Activated CD8-positive, alpha-beta memory T cell treated with anti-CD3 and anti-CD28 coated beads, Interleukin-2, amount 50 U/mL, for 4 hours (primary cell): ENCODE measurements at regions not wholly inside any gene's neighbourhood (a gene's known extent, or its start where the extent isn't known, plus 50 kb on each side); places are given as distances from the start of the nearest gene placed in this dataset.
"Not testable (repeated sequence)": the region's sequence is repeated elsewhere in the genome, so short reads cannot be mapped to it uniquely, and the experiment has no call there.

Experiments
- DNase-seq: peaks from one replicate; pipeline ENCODE4 v3.0.0-alpha.2; 2020

GRCh38 chr7:155377838-155378579 is 79.9 kb upstream of the EN2 start:
- DNase-seq, result no peak

GRCh38 chr7:155378580-155378934 is 79.4 kb upstream of the EN2 start:
- no peak for DNase-seq

- no peak for DNase-seq
Observed at GRCh38 chr7:155378959-155379871, 78.7 kb upstream of the EN2 start.

- peak; percentile 66 for DNase-seq
Observed at GRCh38 chr7:155380221-155380861, 77.6 kb upstream of the EN2 start.

GRCh38 chr7:155380976-155381851 is 76.7 kb upstream of the EN2 start:
- DNase-seq, result no peak

DNA sequence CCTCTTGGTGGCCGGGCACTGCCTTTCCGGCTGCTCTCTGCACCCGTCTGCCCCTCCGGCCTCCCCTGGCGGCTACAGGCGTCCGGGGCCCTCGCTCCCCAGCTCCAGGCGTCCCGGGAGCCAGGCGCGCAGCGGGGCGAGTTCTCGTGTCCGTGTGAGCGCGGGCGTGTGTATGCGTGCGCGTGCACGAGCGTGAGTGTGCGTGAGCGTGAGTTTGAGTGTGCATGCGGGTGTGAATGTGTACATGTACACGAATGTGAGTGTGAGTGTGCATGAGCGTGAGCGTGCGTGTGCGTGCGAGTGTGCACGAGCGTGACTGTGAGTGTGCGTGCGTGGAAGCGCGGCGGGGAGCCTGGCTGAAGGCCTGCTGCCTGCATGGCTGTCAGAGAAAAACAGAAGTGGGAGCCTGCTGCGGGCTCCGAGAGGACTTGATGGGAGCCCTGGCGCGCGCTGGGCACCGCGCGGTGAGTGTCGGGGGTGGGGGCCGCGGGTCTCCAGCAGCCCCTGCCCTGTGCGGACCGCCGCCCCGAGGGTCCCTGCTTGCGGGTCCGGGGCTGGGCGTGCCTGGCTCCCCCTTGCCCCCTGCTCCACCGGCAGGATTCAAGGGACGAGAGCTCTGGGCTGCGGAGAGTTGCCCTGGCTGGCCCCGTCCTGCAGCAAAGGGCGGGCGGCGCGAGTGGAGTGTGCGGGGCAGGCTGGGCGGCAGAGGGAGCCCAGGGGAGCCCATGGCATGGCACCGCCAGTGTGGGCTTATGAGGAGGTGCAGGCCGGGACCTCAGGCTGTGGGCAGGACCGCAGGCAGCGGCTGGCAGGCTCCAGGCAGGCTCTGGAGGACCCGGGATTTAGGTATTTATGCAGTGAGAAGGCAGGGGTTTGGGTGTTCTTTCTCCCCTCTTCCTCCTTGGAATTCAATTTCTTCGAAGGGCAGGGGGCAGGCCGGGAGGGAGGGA is 75.8 kb upstream of the EN2 start:
- no peak for DNase-seq

DNA sequence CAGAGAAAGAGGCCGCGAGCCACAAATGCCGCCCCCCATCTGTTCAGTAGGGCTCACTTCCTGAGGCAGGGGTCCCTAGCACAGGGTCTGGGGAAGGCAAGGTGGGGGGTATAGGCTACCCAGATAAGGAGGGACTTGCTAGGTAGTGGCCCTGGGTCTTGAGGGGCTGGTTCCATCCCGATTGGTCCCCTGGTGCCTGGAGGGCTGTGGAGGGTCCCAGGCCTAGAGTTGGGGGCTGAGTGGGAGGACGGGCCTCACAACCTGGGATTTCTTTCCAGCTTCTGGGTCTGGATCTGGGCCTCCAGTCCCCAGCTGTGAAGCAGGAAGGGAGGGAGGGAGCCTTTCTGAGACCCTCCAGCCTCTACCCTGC is 75.1 kb upstream of the EN2 start:
- DNase-seq, result no peak

DNA sequence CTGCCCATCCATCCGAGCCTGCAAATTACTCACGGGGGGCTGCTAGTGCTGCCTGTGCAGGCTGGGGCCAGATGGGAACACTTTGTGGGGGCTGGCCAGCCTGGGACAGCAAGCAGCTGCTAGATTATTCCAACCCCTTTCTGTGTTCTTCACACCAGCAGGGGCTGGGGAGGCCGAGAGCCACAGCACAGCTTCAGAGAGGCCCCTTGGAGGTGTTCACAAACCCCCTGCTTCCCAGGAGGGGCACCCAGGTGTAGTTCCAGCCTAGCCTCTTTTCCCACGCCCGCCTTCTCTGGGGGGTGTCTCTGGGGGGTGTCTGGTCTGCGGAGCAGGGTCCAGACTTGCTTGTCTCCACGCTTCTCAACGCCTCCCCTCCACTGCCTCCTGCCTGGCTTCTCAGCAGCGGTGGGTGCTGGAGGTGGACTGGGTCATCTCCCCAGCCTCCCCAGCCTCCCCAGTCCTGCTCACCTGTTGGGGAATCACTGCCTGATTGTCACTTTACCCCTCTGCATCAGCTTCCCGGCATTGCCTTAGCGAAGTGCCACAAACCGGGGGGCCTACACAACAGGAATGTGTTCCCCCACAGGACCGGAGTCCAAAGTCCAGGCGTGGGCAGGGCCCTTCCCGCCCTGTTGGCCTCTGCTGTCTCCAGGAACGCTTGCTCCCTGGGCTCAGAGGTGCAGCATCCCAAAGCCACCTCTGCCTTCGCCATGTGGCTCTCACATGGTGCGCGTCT is 74.0 kb upstream of the EN2 start:
- no peak for DNase-seq

GRCh38 chr7:155384751-155385150 is 73.2 kb upstream of the EN2 start:
- DNase-seq, result no peak

DNA sequence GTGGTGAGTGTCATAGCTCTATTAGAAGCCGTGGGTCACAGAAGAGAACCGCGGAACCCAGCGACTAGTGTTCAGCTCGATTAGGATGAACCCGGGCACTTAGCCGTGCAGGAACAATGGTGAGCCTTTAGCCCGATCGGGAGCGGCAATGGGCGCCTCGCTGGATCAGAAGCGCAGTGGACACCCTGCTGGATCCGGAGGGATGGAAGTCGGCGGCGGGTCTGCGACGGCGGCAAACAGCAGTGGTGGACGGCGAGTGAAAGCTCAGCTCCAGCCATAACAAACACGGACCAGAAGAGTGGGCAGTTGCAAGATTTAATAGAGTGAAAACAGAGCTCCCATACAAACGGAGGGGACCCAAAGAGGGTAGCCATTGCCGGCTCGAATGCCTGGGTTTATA is 72.7 kb upstream of the EN2 start:
- DNase-seq, result not testable (repeated sequence)

DNA sequence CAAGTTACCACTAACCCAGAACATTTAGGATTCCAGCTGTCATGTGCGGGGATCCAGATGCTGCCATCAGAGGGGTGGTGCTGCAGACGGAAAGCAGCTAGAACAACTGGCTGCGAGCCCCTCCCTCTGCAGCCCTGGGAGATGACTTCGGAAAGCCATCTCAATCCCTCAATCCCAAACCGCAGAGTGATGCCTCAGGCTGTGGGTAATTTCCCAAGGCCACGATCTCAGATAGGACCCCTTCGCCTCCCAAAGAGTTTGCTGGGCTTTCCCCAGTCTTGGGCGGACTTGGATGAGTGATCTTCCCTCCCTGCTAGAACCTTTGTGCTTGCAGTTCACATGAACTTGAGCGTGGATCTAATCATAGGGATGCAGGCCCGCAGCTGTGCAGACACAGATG is 71.3 kb upstream of the EN2 start:
- DNase-seq, result no peak

- no peak for DNase-seq
Observed at GRCh38 chr7:155387066-155387620, 70.8 kb upstream of the EN2 start.

DNA sequence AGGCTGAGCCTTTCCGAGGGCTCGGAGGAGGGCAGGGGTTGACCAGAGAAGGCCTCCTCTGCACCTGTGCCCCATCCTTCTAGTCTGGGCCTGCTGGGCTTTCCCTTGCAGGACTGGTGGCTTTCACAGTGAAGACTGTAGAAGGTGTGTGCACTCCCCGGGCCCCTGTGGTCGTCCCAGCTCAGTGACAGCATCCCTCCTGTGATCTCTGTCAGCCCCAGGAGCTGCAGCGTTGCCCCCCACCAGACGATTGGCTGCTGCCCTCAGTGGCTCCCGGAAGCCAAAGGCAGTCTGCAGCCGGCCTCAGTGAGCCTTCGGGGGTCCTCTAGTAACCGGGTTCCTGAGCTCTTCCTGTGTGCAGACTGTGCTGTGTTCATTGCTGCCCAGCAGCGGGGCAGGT is 69.4 kb upstream of the EN2 start:
- no peak for DNase-seq

DNA sequence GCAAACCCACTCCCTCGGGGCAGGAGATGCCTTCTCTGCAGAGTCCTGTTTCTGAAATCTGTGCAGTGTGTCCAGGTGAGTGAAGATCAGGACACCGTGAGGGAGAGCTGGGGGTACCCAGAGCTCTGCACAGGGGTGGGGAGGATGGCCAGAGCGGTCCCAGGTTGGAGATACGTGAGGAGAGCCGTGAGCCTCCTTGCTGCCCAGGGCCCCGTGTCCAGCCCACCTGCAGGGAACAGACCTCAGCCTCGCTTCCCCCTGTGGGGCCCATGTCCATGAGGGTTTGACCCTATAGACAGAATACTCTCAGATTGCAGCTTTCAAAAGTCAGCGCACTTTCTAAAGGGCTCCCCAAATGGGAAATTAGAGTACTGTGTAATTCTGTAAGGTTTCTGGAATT is 66.5 kb upstream of the EN2 start:
- no peak for DNase-seq

DNA sequence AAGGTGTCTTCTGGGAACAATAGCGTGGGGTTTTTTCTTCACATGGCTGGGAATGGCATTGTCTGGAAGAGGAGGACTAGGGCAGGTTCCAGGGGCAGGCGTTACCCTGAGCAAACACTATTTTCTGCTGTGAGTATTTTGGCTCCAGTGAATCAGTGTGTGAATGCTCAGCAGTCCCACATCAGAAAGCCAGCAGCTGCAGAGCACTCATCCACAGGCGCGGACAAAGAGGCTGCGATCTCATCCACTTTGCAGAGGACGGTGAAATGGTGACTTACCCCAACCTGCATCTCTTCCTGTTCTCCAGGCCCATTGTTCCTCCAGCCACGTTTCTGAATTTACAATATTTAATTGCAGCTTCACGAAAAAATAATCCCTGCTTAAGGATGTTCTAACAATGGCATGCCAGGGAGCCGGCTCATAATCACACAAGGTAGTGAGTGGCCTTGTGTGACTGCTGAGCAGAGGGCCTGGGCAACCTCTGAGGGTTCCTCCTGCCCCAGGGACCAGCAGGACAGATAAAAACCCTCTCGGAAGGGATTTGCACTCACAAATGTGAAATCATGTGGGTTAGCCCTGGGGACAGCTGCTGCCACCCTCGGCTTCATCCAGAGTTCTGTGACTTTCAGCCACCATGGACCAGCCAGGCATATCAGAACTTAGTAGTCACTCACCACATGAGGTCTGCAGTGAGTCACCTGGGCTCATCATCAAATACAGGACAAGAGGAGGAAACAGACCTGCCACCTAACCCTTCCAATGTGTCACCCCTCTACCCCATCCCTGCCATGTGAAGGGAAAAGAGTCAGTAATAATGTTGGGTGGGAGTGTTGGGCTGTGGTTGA is 65.0 kb upstream of the EN2 start:
- no peak for DNase-seq

- DNase-seq, result no peak
Observed at GRCh38 chr7:155394413-155394812, 63.5 kb upstream of the EN2 start.

DNA sequence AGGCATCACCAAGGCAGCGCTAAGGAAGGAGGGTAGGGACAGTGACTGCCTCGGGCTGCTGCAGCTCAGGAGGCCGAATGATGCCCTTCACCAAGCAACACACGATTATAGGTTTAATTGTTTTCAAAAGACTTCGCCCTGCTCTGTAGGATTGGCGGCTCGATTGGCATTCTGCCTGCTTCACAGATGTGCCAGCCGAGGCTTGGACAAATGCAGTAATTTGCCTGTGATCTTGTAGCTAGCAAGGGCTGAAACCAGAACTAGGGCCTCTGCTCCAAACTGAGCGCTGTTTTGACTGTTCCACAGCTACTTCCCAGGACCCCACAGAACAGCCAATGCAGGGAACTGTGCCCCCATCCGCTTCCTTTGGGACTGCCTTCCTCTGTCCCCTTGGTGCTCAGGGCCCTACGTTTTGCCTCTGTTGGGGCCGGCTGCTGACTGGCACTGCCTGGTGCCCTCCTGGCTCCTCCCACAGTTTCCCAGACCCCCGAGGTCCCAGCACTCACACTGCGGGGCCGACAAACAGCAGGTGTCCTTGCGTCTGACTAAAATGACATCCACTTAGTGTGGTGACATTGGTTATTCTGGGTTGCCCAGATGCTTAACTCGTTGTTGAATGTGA is 62.6 kb upstream of the EN2 start:
- DNase-seq, result no peak

GRCh38 chr7:155396661-155397060 is 61.3 kb upstream of the EN2 start:
- no peak for DNase-seq
